ENCODE measurements at regions not wholly inside any gene's neighbourhood (a gene's known extent, or its start where the extent isn't known, plus 50 kb on each side); places are given as distances from the start of the nearest gene placed in this dataset.

GRCh38 chr3:64832098-64832497 is 144.3 kb upstream of the ADAMTS9 start:
- TF ChIP-seq FOXP2 (optimal IDR thresholded peaks at IDR 0.05; ENCODE audit: control extremely low read depth, extremely low read length, insufficient read depth) (no peak), EZH2 (IDR thresholded peaks at IDR 0.05) (no peak), POLR2AphosphoS5 (IDR thresholded peaks at IDR 0.05; ENCODE audit: borderline replicate concordance, low read depth, low read length) (no peak)

All from SK-N-MC (cell line).